HG03342 (cell line): ENCODE measurements at regions not wholly inside any gene's neighbourhood (a gene's known extent, or its start where the extent isn't known, plus 50 kb on each side); places are given as distances from the start of the nearest gene placed in this dataset.

ENCODE experiments used
- ATAC-seq: cut with Tn5 transposase; IDR thresholded peaks from one replicate; pipeline ENCODE4 v1.9.1; 2021; ENCODE audit warnings: mild to moderate bottlenecking, moderate library complexity; ENCODE audit not compliant: unreplicated experiment

- ATAC-seq = no peak
Observed at GRCh38 chr1:13965770-13966398, 265.9 kb downstream of the PRDM2 start.

- ATAC-seq = no peak
Observed at GRCh38 chr1:13967707-13968106, 267.7 kb downstream of the PRDM2 start.

- no peak for ATAC-seq
Observed at GRCh38 chr1:13968361-13968760, 268.4 kb downstream of the PRDM2 start.

- ATAC-seq = no peak
Observed at GRCh38 chr1:13970631-13971247, 270.8 kb downstream of the PRDM2 start.

GRCh38 chr1:13976485-13976884 lies 276.5 kb downstream of the PRDM2 start:
- ATAC-seq = no peak

- ATAC-seq = no peak
Observed at GRCh38 chr1:13981142-13981541, 281.2 kb downstream of the PRDM2 start.

- ATAC-seq = no peak
Observed at GRCh38 chr1:13983393-13983792, 283.4 kb downstream of the PRDM2 start.

GRCh38 chr1:13990939-13991338 lies 291.0 kb downstream of the PRDM2 start:
- no peak for ATAC-seq

GRCh38 chr1:13992489-13993285 lies 292.7 kb downstream of the PRDM2 start:
- no peak for ATAC-seq

- ATAC-seq = no peak
Observed at GRCh38 chr1:13994386-13994785, 294.4 kb downstream of the PRDM2 start.

- ATAC-seq = no peak
Observed at GRCh38 chr1:13996334-13996733, 296.3 kb downstream of the PRDM2 start.

GRCh38 chr1:14003552-14003951 lies 303.6 kb downstream of the PRDM2 start:
- ATAC-seq = no peak

GRCh38 chr1:14009582-14009981 lies 309.6 kb downstream of the PRDM2 start:
- no peak for ATAC-seq

GRCh38 chr1:14010476-14010875 lies 310.5 kb downstream of the PRDM2 start:
- ATAC-seq = no peak

- no peak for ATAC-seq
Observed at GRCh38 chr1:14011132-14011531, 311.1 kb downstream of the PRDM2 start.

- no peak for ATAC-seq
Observed at GRCh38 chr1:14011888-14012287, 311.9 kb downstream of the PRDM2 start.

- ATAC-seq = no peak
Observed at GRCh38 chr1:14014929-14015328, 314.9 kb downstream of the PRDM2 start.

GRCh38 chr1:14015917-14016316 lies 315.9 kb downstream of the PRDM2 start:
- no peak for ATAC-seq

- no peak for ATAC-seq
Observed at GRCh38 chr1:14017531-14017961, 317.6 kb downstream of the PRDM2 start.

- no peak for ATAC-seq
Observed at GRCh38 chr1:14019461-14019860, 319.5 kb downstream of the PRDM2 start.

- no peak for ATAC-seq
Observed at GRCh38 chr1:14020006-14020405, 320.0 kb downstream of the PRDM2 start.

- no peak for ATAC-seq
Observed at GRCh38 chr1:14027099-14027498, 327.1 kb downstream of the PRDM2 start.
